ENCODE measurements at regions not wholly inside any gene's neighbourhood (a gene's known extent, or its start where the extent isn't known, plus 50 kb on each side); places are given as distances from the start of the nearest gene placed in this dataset.

DNA sequence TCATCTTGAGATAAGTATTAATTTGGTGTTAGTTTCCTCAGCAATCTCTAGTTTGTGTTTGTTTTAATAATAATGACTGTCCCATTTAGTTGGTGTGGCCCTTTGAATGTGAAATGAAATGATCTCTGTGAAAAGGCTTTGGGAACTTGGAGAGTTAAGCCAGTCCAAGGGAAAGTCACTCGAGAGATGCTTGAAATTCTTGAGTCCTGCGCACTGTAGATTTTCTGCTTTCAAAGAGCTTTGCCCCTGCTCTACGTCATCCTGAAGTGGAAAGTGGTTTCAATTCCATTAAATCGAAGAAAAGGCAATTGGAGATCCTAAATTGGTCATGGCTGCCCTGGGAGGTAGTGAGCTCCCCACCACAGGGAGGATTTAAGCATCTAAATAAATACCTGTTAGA is 403.8 kb downstream of the ZNF536 start:
- no peaks in the 10 kb centered on the region for H3K4me1 ChIP-seq (ENCODE audit: insufficient read depth, low read length)
- H4K91ac ChIP-seq (ENCODE audit: insufficient read length, low read depth, low read length) = no peak overlapping the region
- H2BK12ac ChIP-seq (ENCODE audit: insufficient read length, low read depth, low read length) = no peak overlapping the region
- H3K79me1 ChIP-seq (ENCODE audit: insufficient read depth, low read depth, low read length, poor library complexity, severe bottlenecking) = no peaks in the 10 kb centered on the region
- no peaks in the 10 kb centered on the region for H3K23me2 ChIP-seq (ENCODE audit: insufficient read length, low read depth, low read length, poor library complexity, severe bottlenecking)
- H3K9ac ChIP-seq (ENCODE audit: extremely low read depth, insufficient read length, low read length) = no peak overlapping the region
- no peaks in the 10 kb centered on the region for H3K9me3 ChIP-seq (ENCODE audit: control insufficient read depth, low read depth, low read length)
- H3K27me3 Mint-ChIP-seq (ENCODE audit: low read depth) = no peaks in the 10 kb centered on the region
- peaks cover 0 to 3% (median 0%) of the 10 kb centered on the region in 3 experiments; a peak in 1 of 7 replicates for H3K36me3 Mint-ChIP-seq (ENCODE audit: insufficient read depth in 1 of 3, low read depth in 3 of 3)
- H3K79me2 ChIP-seq (ENCODE audit: insufficient read depth, low read length) = no peaks in the 10 kb centered on the region
- no peaks in the 10 kb centered on the region for H3K27me3 ChIP-seq (ENCODE audit: insufficient read depth, low read length)
- no peak overlapping the region for H2AFZ ChIP-seq (ENCODE audit: low read length)
- no peak overlapping the region for H2BK15ac ChIP-seq (ENCODE audit: low read depth, low read length)
- no peak overlapping the region for H2BK5ac ChIP-seq (ENCODE audit: insufficient read length, low read length)
- H3K18ac ChIP-seq (ENCODE audit: insufficient read length, low read depth, low read length) = no peak overlapping the region
- H2BK20ac ChIP-seq (ENCODE audit: low read depth, low read length, poor library complexity, severe bottlenecking) = no peak overlapping the region
- no peak overlapping the region for H3K27ac Mint-ChIP-seq
- H3K4ac ChIP-seq (ENCODE audit: low read depth, low read length) = no peak overlapping the region
- TF ChIP-seq, protein P1, sequence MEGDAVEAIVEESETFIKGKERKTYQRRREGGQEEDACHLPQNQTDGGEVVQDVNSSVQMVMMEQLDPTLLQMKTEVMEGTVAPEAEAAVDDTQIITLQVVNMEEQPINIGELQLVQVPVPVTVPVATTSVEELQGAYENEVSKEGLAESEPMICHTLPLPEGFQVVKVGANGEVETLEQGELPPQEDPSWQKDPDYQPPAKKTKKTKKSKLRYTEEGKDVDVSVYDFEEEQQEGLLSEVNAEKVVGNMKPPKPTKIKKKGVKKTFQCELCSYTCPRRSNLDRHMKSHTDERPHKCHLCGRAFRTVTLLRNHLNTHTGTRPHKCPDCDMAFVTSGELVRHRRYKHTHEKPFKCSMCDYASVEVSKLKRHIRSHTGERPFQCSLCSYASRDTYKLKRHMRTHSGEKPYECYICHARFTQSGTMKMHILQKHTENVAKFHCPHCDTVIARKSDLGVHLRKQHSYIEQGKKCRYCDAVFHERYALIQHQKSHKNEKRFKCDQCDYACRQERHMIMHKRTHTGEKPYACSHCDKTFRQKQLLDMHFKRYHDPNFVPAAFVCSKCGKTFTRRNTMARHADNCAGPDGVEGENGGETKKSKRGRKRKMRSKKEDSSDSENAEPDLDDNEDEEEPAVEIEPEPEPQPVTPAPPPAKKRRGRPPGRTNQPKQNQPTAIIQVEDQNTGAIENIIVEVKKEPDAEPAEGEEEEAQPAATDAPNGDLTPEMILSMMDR (conservative IDR thresholded peaks at IDR 0.05) = no peak
- no peak overlapping the region for H3K4me3 Mint-ChIP-seq
- no peak overlapping the region for H3K14ac ChIP-seq (ENCODE audit: insufficient read depth, low read length)
- no peak overlapping the region for H2AK5ac ChIP-seq (ENCODE audit: insufficient read length, low read length)
- H3K4me2 ChIP-seq (ENCODE audit: insufficient read depth, insufficient read length, low read length) = no peak overlapping the region
- H4K5ac ChIP-seq (ENCODE audit: insufficient read length, low read depth, low read length) = no peak overlapping the region
- WGBS (ENCODE audit: extremely low coverage, insufficient read length, low lambda C conversion rate) = no CpG with 5 or more reads among the region's 4 CpGs
- peaks cover 0 to 7% of the 10 kb centered on the region in 2 experiments; a peak in 1 of 4 replicates for H3K4me1 Mint-ChIP-seq
- H3K9me3 Mint-ChIP-seq = peaks cover 3 to 9% of the 10 kb centered on the region in 2 experiments; a peak in 3 of 5 replicates
- H3K27ac ChIP-seq (ENCODE audit: insufficient read length, low read depth, low read length) = no peak overlapping the region
- H4K8ac ChIP-seq (replicated peaks; ENCODE audit: insufficient read length, low read depth, low read length) = no peak overlapping the region
- no peak overlapping the region for H3K23ac ChIP-seq (ENCODE audit: insufficient read length, low read depth, low read length)
- no peak overlapping the region for H3T11ph ChIP-seq (ENCODE audit: low read length)
- no peak for DNase-seq
- H4K20me1 ChIP-seq (ENCODE audit: control insufficient read depth, insufficient read depth, insufficient read length) = no peaks in the 10 kb centered on the region
- H2BK120ac ChIP-seq (ENCODE audit: low read depth, low read length, poor library complexity, severe bottlenecking) = no peak overlapping the region
- H3K56ac ChIP-seq (ENCODE audit: insufficient read length, low read depth, low read length) = no peak overlapping the region

Data from H9 (cell line).